ENCODE measurements at regions not wholly inside any gene's neighbourhood (a gene's known extent, or its start where the extent isn't known, plus 50 kb on each side); places are given as distances from the start of the nearest gene placed in this dataset.

DNA sequence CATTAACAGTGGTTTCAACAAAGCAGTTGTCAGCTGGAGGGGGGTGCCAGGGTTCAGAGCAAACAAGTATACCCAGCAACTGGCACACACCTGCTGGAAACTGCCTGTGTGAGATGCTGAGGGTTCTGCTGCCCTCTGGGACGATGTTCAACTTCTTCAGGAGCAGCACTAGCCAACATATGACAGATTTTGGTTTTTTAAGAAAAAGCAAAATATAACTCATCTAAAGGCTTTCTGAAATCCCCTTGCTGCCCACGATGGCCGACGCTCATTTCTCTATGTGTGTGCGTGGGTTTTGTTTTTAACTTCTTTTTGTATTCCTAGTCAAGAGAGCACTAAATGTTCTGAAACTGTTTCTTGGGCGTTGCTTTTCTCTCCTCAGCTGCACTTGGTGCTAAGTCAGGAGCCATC lies 79.9 kb downstream of the MRPL57 start:
- TF ChIP-seq, protein P1, sequence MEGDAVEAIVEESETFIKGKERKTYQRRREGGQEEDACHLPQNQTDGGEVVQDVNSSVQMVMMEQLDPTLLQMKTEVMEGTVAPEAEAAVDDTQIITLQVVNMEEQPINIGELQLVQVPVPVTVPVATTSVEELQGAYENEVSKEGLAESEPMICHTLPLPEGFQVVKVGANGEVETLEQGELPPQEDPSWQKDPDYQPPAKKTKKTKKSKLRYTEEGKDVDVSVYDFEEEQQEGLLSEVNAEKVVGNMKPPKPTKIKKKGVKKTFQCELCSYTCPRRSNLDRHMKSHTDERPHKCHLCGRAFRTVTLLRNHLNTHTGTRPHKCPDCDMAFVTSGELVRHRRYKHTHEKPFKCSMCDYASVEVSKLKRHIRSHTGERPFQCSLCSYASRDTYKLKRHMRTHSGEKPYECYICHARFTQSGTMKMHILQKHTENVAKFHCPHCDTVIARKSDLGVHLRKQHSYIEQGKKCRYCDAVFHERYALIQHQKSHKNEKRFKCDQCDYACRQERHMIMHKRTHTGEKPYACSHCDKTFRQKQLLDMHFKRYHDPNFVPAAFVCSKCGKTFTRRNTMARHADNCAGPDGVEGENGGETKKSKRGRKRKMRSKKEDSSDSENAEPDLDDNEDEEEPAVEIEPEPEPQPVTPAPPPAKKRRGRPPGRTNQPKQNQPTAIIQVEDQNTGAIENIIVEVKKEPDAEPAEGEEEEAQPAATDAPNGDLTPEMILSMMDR (IDR thresholded peaks at IDR 0.05) = no peak
- TF ChIP-seq RXRA (IDR thresholded peaks at IDR 0.05; ENCODE audit: borderline replicate concordance, low read depth) = no peak
- TF ChIP-seq, protein P2, sequence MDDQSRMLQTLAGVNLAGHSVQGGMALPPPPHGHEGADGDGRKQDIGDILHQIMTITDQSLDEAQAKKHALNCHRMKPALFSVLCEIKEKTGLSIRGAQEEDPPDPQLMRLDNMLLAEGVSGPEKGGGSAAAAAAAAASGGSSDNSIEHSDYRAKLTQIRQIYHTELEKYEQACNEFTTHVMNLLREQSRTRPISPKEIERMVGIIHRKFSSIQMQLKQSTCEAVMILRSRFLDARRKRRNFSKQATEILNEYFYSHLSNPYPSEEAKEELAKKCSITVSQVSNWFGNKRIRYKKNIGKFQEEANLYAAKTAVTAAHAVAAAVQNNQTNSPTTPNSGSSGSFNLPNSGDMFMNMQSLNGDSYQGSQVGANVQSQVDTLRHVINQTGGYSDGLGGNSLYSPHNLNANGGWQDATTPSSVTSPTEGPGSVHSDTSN (IDR thresholded peaks at IDR 0.05) = no peak
- TF ChIP-seq, protein P3, sequence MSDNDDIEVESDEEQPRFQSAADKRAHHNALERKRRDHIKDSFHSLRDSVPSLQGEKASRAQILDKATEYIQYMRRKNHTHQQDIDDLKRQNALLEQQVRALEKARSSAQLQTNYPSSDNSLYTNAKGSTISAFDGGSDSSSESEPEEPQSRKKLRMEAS (IDR thresholded peaks at IDR 0.05; ENCODE audit: low read depth) = no peak
- no peak for TF ChIP-seq POLR2AphosphoS5 (IDR thresholded peaks at IDR 0.05; ENCODE audit: low read depth, low read length)
- no peak for TF ChIP-seq EP300 (IDR thresholded peaks at IDR 0.05; ENCODE audit: borderline replicate concordance in 1 of 2, low read depth in 1 of 2, low read length in 1 of 2)
- TF ChIP-seq GATA2 (CRISPR knock-in tag; IDR thresholded peaks at IDR 0.05) = no peak
- TF ChIP-seq TAF1 (IDR thresholded peaks at IDR 0.05; ENCODE audit: borderline replicate concordance, low read depth, low read length) = no peak
- TF ChIP-seq JUND (IDR thresholded peaks at IDR 0.05) = no peak
- no peak for TF ChIP-seq EZH2phosphoT487 (IDR thresholded peaks at IDR 0.05; ENCODE audit: borderline replicate concordance, low read depth)
- TF ChIP-seq MXI1 (IDR thresholded peaks at IDR 0.05; ENCODE audit: low read depth, low read length) = no peak
- TF ChIP-seq NFIC (IDR thresholded peaks at IDR 0.05; ENCODE audit: borderline replicate concordance) = no peak
- TF ChIP-seq GABPA (IDR thresholded peaks at IDR 0.05; ENCODE audit: low read depth) = no peak
- TF ChIP-seq RCOR1 (IDR thresholded peaks at IDR 0.05; ENCODE audit: low read length) = no peak

Data from SK-N-SH (cell line).